SW 1271 (cell line): ENCODE measurements at regions not wholly inside any gene's neighbourhood (a gene's known extent, or its start where the extent isn't known, plus 50 kb on each side); places are given as distances from the start of the nearest gene placed in this dataset.

Source experiments
- DNase-seq, 2 experiments: peaks; one replicate each; lab custom pipeline; 2025; lab: John Stamatoyannopoulos, UW

- no peak for DNase-seq
These were observed 97.6 kb upstream of the GAP43 start for GRCh38 chr3:115525731-115526130.

- no peak for DNase-seq
These were observed 90.1 kb upstream of the GAP43 start for GRCh38 chr3:115533218-115533617.

- DNase-seq = no peak
These were observed 87.1 kb upstream of the GAP43 start for GRCh38 chr3:115536171-115536570.

- DNase-seq = no peak
These were observed 85.6 kb upstream of the GAP43 start for GRCh38 chr3:115537669-115538068.

GRCh38 chr3:115547207-115547606, 76.1 kb upstream of the GAP43 start:
- no peak for DNase-seq

GRCh38 chr3:115548611-115549010, 74.7 kb upstream of the GAP43 start:
- DNase-seq = no peak

GRCh38 chr3:115549071-115549470, 74.2 kb upstream of the GAP43 start:
- DNase-seq = no peak

- no peak for DNase-seq
These were observed 73.0 kb upstream of the GAP43 start for GRCh38 chr3:115550285-115550761.

GRCh38 chr3:115551016-115551415, 72.3 kb upstream of the GAP43 start:
- DNase-seq = no peak

GRCh38 chr3:115552007-115552406, 71.3 kb upstream of the GAP43 start:
- no peak for DNase-seq

- no peak for DNase-seq
These were observed 69.4 kb upstream of the GAP43 start for GRCh38 chr3:115553796-115554486.

GRCh38 chr3:115554487-115554807, 68.9 kb upstream of the GAP43 start:
- no peak for DNase-seq

- DNase-seq = no peak
These were observed 60.6 kb upstream of the GAP43 start for GRCh38 chr3:115562636-115563267.

- no peak for DNase-seq
These were observed 59.3 kb upstream of the GAP43 start for GRCh38 chr3:115563984-115564383.

GRCh38 chr3:115571413-115571812, 51.9 kb upstream of the GAP43 start:
- DNase-seq = no peak
